ENCODE measurements at regions not wholly inside any gene's neighbourhood (a gene's known extent, or its start where the extent isn't known, plus 50 kb on each side); places are given as distances from the start of the nearest gene placed in this dataset.

GRCh38 chr2:100666996-100667395, 104.2 kb downstream of the PDCL3 start:
- no peaks in the 10 kb centered on the region for H3F3A ChIP-seq (ENCODE audit: low read depth)
- H3K9me3 ChIP-seq (ENCODE audit: low read depth) = no peaks in the 10 kb centered on the region
- no peaks in the 10 kb centered on the region for H3K36me3 ChIP-seq
- no peaks in the 10 kb centered on the region for H3K27me3 ChIP-seq
- H3K79me2 ChIP-seq (ENCODE audit: low read depth) = no peaks in the 10 kb centered on the region
- H3K4me3 ChIP-seq = no peak overlapping the region
- H3K4me3 Mint-ChIP-seq = no peak overlapping the region
- no peak overlapping the region for H3K9ac ChIP-seq
- H2AFZ ChIP-seq (replicated peaks) = no peak overlapping the region
- H3K4me2 ChIP-seq = no peak overlapping the region
- H3K36me3 Mint-ChIP-seq = no peaks in the 10 kb centered on the region
- no peaks in the 10 kb centered on the region for H4K20me1 ChIP-seq (ENCODE audit: low read depth)
- no peak for TF ChIP-seq EZH2phosphoT487 (IDR thresholded peaks at IDR 0.05)
- TF ChIP-seq CTCF (IDR thresholded peaks at IDR 0.05) = no peak
- TF ChIP-seq EZH2 (IDR thresholded peaks at IDR 0.05) = no peak
- no peaks in the 10 kb centered on the region for H3K4me1 Mint-ChIP-seq
- no peak overlapping the region for H3K27ac ChIP-seq
- DNase-seq (ENCODE audit: low spot score) = no peak
- H3K27me3 Mint-ChIP-seq (ENCODE audit: insufficient read depth, low read depth) = peaks cover 8% of the 10 kb centered on the region
- no peak overlapping the region for H3K27ac Mint-ChIP-seq
- peaks cover 2% of the 10 kb centered on the region for H3K9me3 Mint-ChIP-seq
- H3K4me1 ChIP-seq = no peaks in the 10 kb centered on the region

GRCh38 chr2:100667801-100668200, 105.0 kb downstream of the PDCL3 start:
- no peaks in the 10 kb centered on the region for H3K4me1 Mint-ChIP-seq
- Histone ChIP-seq H3F3A (ENCODE audit: low read depth) (no peaks in the 10 kb centered on the region), H3K27ac (no peak overlapping the region), H3K27me3 (no peaks in the 10 kb centered on the region), H3K36me3 (no peaks in the 10 kb centered on the region), H3K4me2 (no peak overlapping the region), H4K20me1 (ENCODE audit: low read depth) (no peaks in the 10 kb centered on the region), H3K79me2 (ENCODE audit: low read depth) (no peaks in the 10 kb centered on the region), H3K4me1 (no peaks in the 10 kb centered on the region), H2AFZ (replicated peaks) (no peak overlapping the region), H3K4me3 (no peak overlapping the region), H3K9ac (no peak overlapping the region), H3K9me3 (ENCODE audit: low read depth) (no peaks in the 10 kb centered on the region)
- H3K4me3 Mint-ChIP-seq = no peak overlapping the region
- H3K27ac Mint-ChIP-seq = peak overlapping the region; percentile 5
- no peaks in the 10 kb centered on the region for H3K9me3 Mint-ChIP-seq
- no peaks in the 10 kb centered on the region for H3K36me3 Mint-ChIP-seq
- DNase-seq (ENCODE audit: low spot score) = no peak
- TF ChIP-seq EZH2phosphoT487 (IDR thresholded peaks at IDR 0.05) = no peak
- no peak for TF ChIP-seq EZH2 (IDR thresholded peaks at IDR 0.05)
- TF ChIP-seq CTCF (IDR thresholded peaks at IDR 0.05) = no peak
- H3K27me3 Mint-ChIP-seq (ENCODE audit: insufficient read depth, low read depth) = peaks cover 4% of the 10 kb centered on the region

GRCh38 chr2:100670232-100670631, 107.4 kb downstream of the PDCL3 start:
- Histone ChIP-seq H3K27me3 (no peaks in the 10 kb centered on the region), H4K20me1 (ENCODE audit: low read depth) (no peaks in the 10 kb centered on the region), H3K4me3 (no peak overlapping the region), H3K9me3 (ENCODE audit: low read depth) (no peaks in the 10 kb centered on the region), H2AFZ (replicated peaks) (no peak overlapping the region), H3K9ac (no peak overlapping the region), H3K4me1 (no peaks in the 10 kb centered on the region), H3K36me3 (no peaks in the 10 kb centered on the region), H3K79me2 (ENCODE audit: low read depth) (no peaks in the 10 kb centered on the region), H3F3A (ENCODE audit: low read depth) (no peaks in the 10 kb centered on the region), H3K27ac (no peak overlapping the region), H3K4me2 (no peak overlapping the region)
- TF ChIP-seq EZH2phosphoT487 (IDR thresholded peaks at IDR 0.05) = no peak
- peak; percentile 17 for TF ChIP-seq CTCF (IDR thresholded peaks at IDR 0.05)
- TF ChIP-seq EZH2 (IDR thresholded peaks at IDR 0.05) = no peak
- no peaks in the 10 kb centered on the region for H3K9me3 Mint-ChIP-seq
- DNase-seq (ENCODE audit: low spot score) = peak; percentile 36
- H3K4me3 Mint-ChIP-seq = no peak overlapping the region
- no peaks in the 10 kb centered on the region for H3K36me3 Mint-ChIP-seq
- H3K4me1 Mint-ChIP-seq = no peaks in the 10 kb centered on the region
- peaks cover 4% of the 10 kb centered on the region for H3K27me3 Mint-ChIP-seq (ENCODE audit: insufficient read depth, low read depth)
- H3K27ac Mint-ChIP-seq = no peak overlapping the region
